Activated CD4-positive, alpha-beta T cell treated with anti-CD3 and anti-CD28 coated beads for 36 hours (primary cell): ENCODE measurements at regions not wholly inside any gene's neighbourhood (a gene's known extent, or its start where the extent isn't known, plus 50 kb on each side); places are given as distances from the start of the nearest gene placed in this dataset.

Experiments
- ATAC-seq: fragments of 200-7000 bp; cut with Tn5 transposase; one replicate; pipeline ENCODE4 v1.10.0; 2021; ENCODE audit warnings: mild to moderate bottlenecking, moderate library complexity
- CTCF ChIA-PET: fragments of 350-600 bp; sonication (Branson Sonifier 250); formaldehyde crosslinking; loops from one replicate; lab custom pipeline; 2021; ENCODE audit warnings: antibody characterized with exemption; lab: Charles Lee
- POLR2A ChIA-PET: fragments of 350-600 bp; sonication (Branson Sonifier 250); formaldehyde crosslinking; loops from one replicate; lab custom pipeline; 2021; ENCODE audit warnings: antibody characterized with exemption, inconsistent platforms; lab: Charles Lee
- DNase-seq: peaks from one replicate; pipeline ENCODE4 v3.0.0-alpha.2; 2020
- H3K27ac Mint-ChIP-seq: one replicate; pipeline ENCODE4 v1.8.0; 2021; ENCODE audit warnings: mixed read lengths
- H3K27me3 Mint-ChIP-seq: one replicate; pipeline ENCODE4 v1.8.0; 2021; ENCODE audit warnings: mixed read lengths
- H3K36me3 Mint-ChIP-seq: one replicate; pipeline ENCODE4 v1.8.0; 2021; ENCODE audit warnings: low read depth, mixed read lengths
- H3K4me1 Mint-ChIP-seq: one replicate; pipeline ENCODE4 v1.8.0; 2021; ENCODE audit warnings: mixed read lengths
- H3K4me3 Mint-ChIP-seq: one replicate; pipeline ENCODE4 v1.8.0; 2021; ENCODE audit warnings: mild to moderate bottlenecking, moderate library complexity, mixed read lengths
- H3K9me3 Mint-ChIP-seq: one replicate; pipeline ENCODE4 v1.8.0; 2021; ENCODE audit warnings: low read depth, mixed read lengths
- intact Hi-C, 2 experiments: fragments of 100-400 bp; cut with DNase I in 1 of 2; cut with micrococcal nuclease in 1 of 2; formaldehyde crosslinking; loops; one replicate each; pipeline versions ENCODE4 v1.14.2 to v1.15.1; 2022 to 2024; cut with DNase I, micrococcal nuclease

DNA sequence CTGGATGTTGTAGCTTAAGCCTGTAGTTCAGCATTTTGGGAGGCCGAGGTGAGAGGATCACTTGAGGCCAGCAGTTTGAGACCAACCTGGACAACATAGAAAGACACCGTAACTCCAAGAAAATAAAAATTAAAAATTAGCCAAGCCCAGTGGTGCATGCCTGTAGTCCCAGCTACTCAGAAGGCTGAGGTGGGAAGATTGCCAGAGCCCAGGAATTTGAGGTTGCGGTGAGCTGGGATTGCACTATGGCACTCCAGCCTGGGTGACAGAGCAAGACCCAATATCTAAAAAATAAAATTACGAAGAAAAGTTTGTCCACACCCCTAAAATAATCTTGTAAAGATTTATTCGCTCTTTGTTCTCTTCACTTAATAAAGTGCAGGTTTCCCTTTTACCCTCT, 951.0 kb downstream of the TYW1 start:
- H3K9me3 Mint-ChIP-seq = peaks cover 22% of the 10 kb centered on the region
- intact Hi-C loops = no loop called here
- no peak overlapping the region for H3K4me3 Mint-ChIP-seq
- ChIA-PET CTCF (no interaction called here), POLR2A (no interaction called here)
- no peaks in the 10 kb centered on the region for H3K36me3 Mint-ChIP-seq
- no peaks in the 10 kb centered on the region for H3K4me1 Mint-ChIP-seq
- DNase-seq (no peak), ATAC-seq (no peak)
- no peaks in the 10 kb centered on the region for H3K27me3 Mint-ChIP-seq
- H3K27ac Mint-ChIP-seq = no peak overlapping the region

DNA sequence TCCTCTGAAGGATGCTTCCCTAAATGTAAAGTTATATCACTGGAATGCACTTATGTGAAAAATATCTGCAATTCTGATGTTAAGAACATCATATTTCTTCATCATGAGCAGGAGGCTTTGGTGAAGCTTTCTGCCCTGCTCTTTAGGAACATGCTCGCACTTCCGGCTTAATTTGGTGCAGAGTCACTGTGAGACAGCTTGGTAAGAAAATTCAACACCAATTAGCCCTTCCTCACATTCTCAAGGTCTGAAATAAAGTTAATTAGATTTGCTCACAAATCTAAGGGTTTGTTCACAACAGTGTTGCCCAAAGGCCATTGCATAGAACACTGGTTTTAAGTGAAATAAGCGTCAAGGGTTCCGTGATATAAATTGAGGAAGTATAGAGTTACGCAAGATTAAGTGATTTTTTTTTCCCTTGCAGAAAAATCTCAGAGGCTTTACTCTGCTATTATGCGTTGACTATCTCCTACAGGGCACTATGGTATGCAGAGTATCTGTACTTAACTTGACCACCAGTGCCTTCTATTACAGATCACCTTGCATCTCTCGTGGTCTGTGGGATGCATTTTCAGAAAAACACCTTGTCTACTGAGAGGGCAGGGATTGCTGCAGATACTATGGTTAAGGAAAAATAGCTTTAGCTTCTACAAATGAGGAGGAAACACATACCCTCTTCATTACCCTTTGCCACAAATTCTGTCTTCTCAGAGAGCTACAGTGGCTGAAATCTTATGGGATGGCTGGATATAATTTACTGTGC, 953.9 kb downstream of the TYW1 start:
- ATAC-seq = no peak
- POLR2A ChIA-PET = no interaction called here

GRCh38 chr7:67955061-67955460, 958.4 kb downstream of the TYW1 start:
- intact Hi-C loops = no loop called here
- no peaks in the 10 kb centered on the region for H3K4me1 Mint-ChIP-seq
- no peaks in the 10 kb centered on the region for H3K27me3 Mint-ChIP-seq
- CTCF ChIA-PET = no interaction called here
- POLR2A ChIA-PET = no interaction called here
- H3K27ac Mint-ChIP-seq = no peak overlapping the region
- H3K9me3 Mint-ChIP-seq = peaks cover 17% of the 10 kb centered on the region
- no peak overlapping the region for H3K4me3 Mint-ChIP-seq
- ATAC-seq = no peak
- H3K36me3 Mint-ChIP-seq = no peaks in the 10 kb centered on the region
- DNase-seq = no peak

More for the DNA sequence above, 953.9 kb downstream of the TYW1 start:
- Mint-ChIP-seq H3K4me1 (no peaks in the 10 kb centered on the region), H3K4me3 (no peak overlapping the region), H3K36me3 (no peaks in the 10 kb centered on the region), H3K9me3 (peaks cover 19% of the 10 kb centered on the region), H3K27me3 (no peaks in the 10 kb centered on the region), H3K27ac (no peak overlapping the region)
- CTCF ChIA-PET = no interaction called here
- intact Hi-C loops = no loop called here
- no peak for DNase-seq

- intact Hi-C loops = no loop called here
- no peak overlapping the region for H3K4me3 Mint-ChIP-seq
- no peak for DNase-seq
- POLR2A ChIA-PET = no interaction called here
- peaks cover 17% of the 10 kb centered on the region for H3K9me3 Mint-ChIP-seq
- no peaks in the 10 kb centered on the region for H3K4me1 Mint-ChIP-seq
- no peak for ATAC-seq
- H3K27ac Mint-ChIP-seq = no peak overlapping the region
- H3K27me3 Mint-ChIP-seq = no peaks in the 10 kb centered on the region
- CTCF ChIA-PET = interaction anchor here (0.6 kb wide), 1 partner anchor 778 kb away, joined by 3 read pairs; no protein-coding TSS in a partner anchor
- H3K36me3 Mint-ChIP-seq = no peaks in the 10 kb centered on the region
These were observed 966.2 kb downstream of the TYW1 start for GRCh38 chr7:67962863-67963262.

- H3K36me3 Mint-ChIP-seq = no peaks in the 10 kb centered on the region
- H3K27me3 Mint-ChIP-seq = no peaks in the 10 kb centered on the region
- peaks cover 12% of the 10 kb centered on the region for H3K9me3 Mint-ChIP-seq
- intact Hi-C loops = no loop called here
- H3K4me3 Mint-ChIP-seq = no peak overlapping the region
- no peak for DNase-seq
- ATAC-seq = no peak
- ChIA-PET CTCF (no interaction called here), POLR2A (no interaction called here)
- no peaks in the 10 kb centered on the region for H3K4me1 Mint-ChIP-seq
- no peak overlapping the region for H3K27ac Mint-ChIP-seq
These were observed 979.9 kb downstream of the TYW1 start for GRCh38 chr7:67976490-67976889.

- Mint-ChIP-seq H3K27ac (no peak overlapping the region), H3K9me3 (peaks cover 9% of the 10 kb centered on the region), H3K27me3 (no peaks in the 10 kb centered on the region), H3K4me1 (no peaks in the 10 kb centered on the region), H3K4me3 (no peak overlapping the region), H3K36me3 (no peaks in the 10 kb centered on the region)
- no peak for ATAC-seq
- intact Hi-C loops = no loop called here
- no peak for DNase-seq
- CTCF ChIA-PET = no interaction called here
- POLR2A ChIA-PET = no interaction called here
These were observed 986.9 kb downstream of the TYW1 start for GRCh38 chr7:67983486-67983885.

- no peak overlapping the region for H3K4me3 Mint-ChIP-seq
- peaks cover 9% of the 10 kb centered on the region for H3K9me3 Mint-ChIP-seq
- no peaks in the 10 kb centered on the region for H3K36me3 Mint-ChIP-seq
- ChIA-PET CTCF (no interaction called here), POLR2A (no interaction called here)
- no peak for DNase-seq
- intact Hi-C loops = no loop called here
- no peaks in the 10 kb centered on the region for H3K27me3 Mint-ChIP-seq
- no peaks in the 10 kb centered on the region for H3K4me1 Mint-ChIP-seq
- ATAC-seq = no peak
- no peak overlapping the region for H3K27ac Mint-ChIP-seq
These were observed 987.7 kb downstream of the TYW1 start for GRCh38 chr7:67984326-67984725.

DNA sequence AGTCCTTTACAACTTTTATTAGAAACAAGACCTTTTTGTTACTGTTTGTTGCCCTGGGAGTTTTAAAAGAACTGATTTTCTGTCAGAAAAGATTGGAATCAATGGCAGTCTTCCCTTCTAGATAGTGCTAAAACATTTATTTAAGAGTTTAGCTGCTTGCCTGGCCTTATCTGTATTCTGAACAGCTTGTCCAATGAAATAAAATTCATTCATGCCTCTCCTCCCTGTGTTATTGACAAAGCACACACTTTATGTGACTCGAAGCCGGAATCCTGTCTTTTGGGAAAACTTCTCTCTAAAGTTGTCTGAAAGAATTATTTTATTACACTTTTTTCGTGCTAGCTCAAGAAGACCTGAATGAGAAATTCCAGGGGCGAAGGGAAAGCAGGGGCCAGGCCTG, 992.5 kb downstream of the TYW1 start:
- intact Hi-C loops = no loop called here
- H3K27me3 Mint-ChIP-seq = no peaks in the 10 kb centered on the region
- DNase-seq = no peak
- no peaks in the 10 kb centered on the region for H3K9me3 Mint-ChIP-seq
- no peaks in the 10 kb centered on the region for H3K4me1 Mint-ChIP-seq
- no peaks in the 10 kb centered on the region for H3K36me3 Mint-ChIP-seq
- ChIA-PET CTCF (no interaction called here), POLR2A (no interaction called here)
- no peak overlapping the region for H3K4me3 Mint-ChIP-seq
- ATAC-seq = no peak
- H3K27ac Mint-ChIP-seq = no peak overlapping the region

DNA sequence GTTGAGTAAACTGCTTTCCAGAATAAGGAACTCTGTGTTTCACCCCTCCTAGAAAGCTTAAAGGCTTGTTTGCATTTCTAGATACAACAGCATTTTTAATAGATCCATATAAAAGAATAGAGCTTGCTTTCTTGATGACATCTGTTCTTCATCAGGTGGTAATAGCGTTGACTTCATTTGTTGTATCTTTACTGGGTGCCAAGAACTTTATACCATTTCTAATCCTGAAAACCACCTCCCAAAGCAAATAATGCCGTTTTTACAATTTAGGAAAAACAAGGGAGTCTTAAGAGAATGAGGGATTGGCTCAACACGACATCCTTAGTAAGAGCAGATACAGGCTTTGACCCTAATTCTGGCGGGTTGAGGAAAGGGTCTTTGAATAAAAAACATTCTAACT, 993.4 kb downstream of the TYW1 start:
- H3K4me3 Mint-ChIP-seq = no peak overlapping the region
- H3K9me3 Mint-ChIP-seq = no peaks in the 10 kb centered on the region
- ChIA-PET POLR2A (no interaction called here), CTCF (no interaction called here)
- ATAC-seq (no peak), DNase-seq (no peak)
- no peak overlapping the region for H3K27ac Mint-ChIP-seq
- intact Hi-C loops = loop anchor here in 1 of 2 experiments (10.0 kb wide), 1 partner anchor 65 kb away; no protein-coding TSS in a partner anchor
- H3K4me1 Mint-ChIP-seq = no peaks in the 10 kb centered on the region
- H3K36me3 Mint-ChIP-seq = no peaks in the 10 kb centered on the region
- no peaks in the 10 kb centered on the region for H3K27me3 Mint-ChIP-seq

DNA sequence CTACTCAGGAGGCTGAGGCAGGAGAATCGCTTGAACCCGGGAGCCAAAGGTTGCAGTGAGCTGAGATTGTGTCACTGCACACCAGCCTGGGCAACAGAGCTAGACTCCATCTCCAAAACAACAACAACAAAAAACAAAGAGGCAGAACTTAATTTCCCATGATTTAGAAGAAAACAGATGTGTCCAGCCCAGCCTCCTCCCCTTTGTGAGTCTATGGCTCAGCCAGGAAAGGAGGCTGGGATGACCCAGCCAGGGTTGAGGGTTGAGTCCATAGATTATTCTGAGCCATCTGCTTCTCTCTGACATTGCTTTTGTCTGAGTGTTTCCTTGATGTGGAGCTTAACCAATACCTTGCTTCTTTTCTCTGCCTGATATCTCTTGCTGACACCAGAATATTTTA, 994.1 kb downstream of the TYW1 start:
- Mint-ChIP-seq H3K4me1 (no peaks in the 10 kb centered on the region), H3K27ac (no peak overlapping the region), H3K36me3 (no peaks in the 10 kb centered on the region), H3K27me3 (no peaks in the 10 kb centered on the region), H3K4me3 (no peak overlapping the region), H3K9me3 (no peaks in the 10 kb centered on the region)
- intact Hi-C loops = loop anchor here in 1 of 2 experiments (10.0 kb wide), 1 partner anchor 64 kb away; no protein-coding TSS in a partner anchor
- ChIA-PET POLR2A (no interaction called here), CTCF (no interaction called here)
- DNase-seq = no peak
- ATAC-seq = no peak

DNA sequence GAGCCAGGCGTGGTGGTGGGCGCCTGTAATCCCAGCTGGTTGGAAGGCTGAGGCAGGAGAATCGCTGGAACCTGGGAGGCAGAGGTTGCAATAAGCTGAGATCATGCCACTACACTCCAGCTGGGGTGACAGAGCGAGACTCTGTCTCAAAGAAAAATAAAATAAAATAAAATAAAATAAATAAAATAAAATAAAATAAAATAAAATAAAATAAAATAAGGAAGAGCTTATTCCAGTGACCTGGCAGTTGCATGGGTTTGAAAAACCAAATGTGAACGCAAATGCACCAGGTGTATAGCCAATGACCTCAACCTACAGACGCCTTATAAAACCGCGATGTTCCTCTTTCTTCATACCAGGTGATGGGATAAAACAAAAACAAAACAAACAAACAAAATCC, 995.7 kb downstream of the TYW1 start:
- intact Hi-C loops = loop anchor here in 1 of 2 experiments (10.0 kb wide), 1 partner anchor 63 kb away; no protein-coding TSS in a partner anchor
- Mint-ChIP-seq H3K27me3 (no peaks in the 10 kb centered on the region), H3K4me1 (no peaks in the 10 kb centered on the region), H3K36me3 (no peaks in the 10 kb centered on the region), H3K27ac (no peak overlapping the region), H3K4me3 (no peak overlapping the region), H3K9me3 (no peaks in the 10 kb centered on the region)
- ATAC-seq (no peak), DNase-seq (no peak)
- CTCF ChIA-PET = interaction anchor here (0.7 kb wide), 1 partner anchor 22 kb away, joined by 3 read pairs; no protein-coding TSS in a partner anchor
- POLR2A ChIA-PET = no interaction called here

- intact Hi-C loops = no loop called here
- CTCF ChIA-PET = no interaction called here
- POLR2A ChIA-PET = no interaction called here
- Mint-ChIP-seq H3K4me3 (no peak overlapping the region), H3K27ac (no peak overlapping the region), H3K27me3 (no peaks in the 10 kb centered on the region), H3K9me3 (peaks cover 14% of the 10 kb centered on the region), H3K36me3 (no peaks in the 10 kb centered on the region), H3K4me1 (no peaks in the 10 kb centered on the region)
- ATAC-seq = no peak
- DNase-seq = no peak
These were observed 1009.4 kb downstream of the TYW1 start for GRCh38 chr7:68005992-68006391.
